SK-N-MC (cell line): ENCODE measurements at regions not wholly inside any gene's neighbourhood (a gene's known extent, or its start where the extent isn't known, plus 50 kb on each side); places are given as distances from the start of the nearest gene placed in this dataset.

Experiments used
- EZH2 ChIP-seq: fragments of 200-600 bp; sonication (generic); IDR thresholded peaks from one replicate; pipeline ENCODE4 v1.6.1; 2017; ENCODE audit warnings: antibody characterized with exemption
- POLR2AphosphoS5 ChIP-seq: IDR thresholded peaks from 2 replicates; pipeline ENCODE4 v1.6.1; 2012; ENCODE audit warnings: mild to moderate bottlenecking, low read depth, low read length, borderline replicate concordance

DNA sequence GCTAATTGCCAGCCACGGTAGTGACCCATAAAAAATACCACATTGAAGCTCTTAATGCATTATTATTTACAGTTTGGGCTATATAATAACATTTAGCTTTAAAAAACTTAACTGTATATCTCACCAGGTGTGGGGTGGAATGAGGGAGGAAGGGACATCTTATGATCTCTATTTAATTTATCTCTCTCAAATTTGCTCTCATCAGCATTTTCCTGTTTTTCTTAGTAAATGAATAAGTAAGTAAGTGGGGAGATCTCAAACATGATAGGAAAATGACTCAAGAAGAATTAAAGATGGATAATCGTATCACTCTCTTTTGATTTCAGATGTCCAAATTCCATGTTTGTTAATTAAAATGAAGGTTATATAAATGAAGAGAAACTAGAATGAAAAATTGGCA is 200.7 kb upstream of the NR3C2 start:
- no peak for TF ChIP-seq POLR2AphosphoS5
- no peak for TF ChIP-seq EZH2
